Activated naive CD4-positive, alpha-beta T cell treated with anti-CD3 and anti-CD28 coated beads, Interleukin-2, amount 10 ng/mL, durations not matched to agents 7 days and 5 days (primary cell): ENCODE measurements at regions not wholly inside any gene's neighbourhood (a gene's known extent, or its start where the extent isn't known, plus 50 kb on each side); places are given as distances from the start of the nearest gene placed in this dataset.
A peak's percentile ranks its signal among the peaks of the same experiment; 100 is the strongest.

Experiments used
- CTCF ChIA-PET: fragments of 350-600 bp; sonication (Branson Sonifier 250); formaldehyde crosslinking; loops from one replicate; lab custom pipeline; 2021; ENCODE audit warnings: antibody characterized with exemption; lab: Charles Lee
- DNase-seq: peaks from one replicate; pipeline ENCODE4 v3.0.0-alpha.2; 2020
- H3K27ac Mint-ChIP-seq: one replicate; pipeline ENCODE4 v1.8.0; 2021; ENCODE audit warnings: mild to moderate bottlenecking, moderate library complexity, mixed read lengths
- H3K27me3 Mint-ChIP-seq: one replicate; pipeline ENCODE4 v1.8.0; 2021; ENCODE audit warnings: mild to moderate bottlenecking, mixed read lengths
- H3K36me3 Mint-ChIP-seq: one replicate; pipeline ENCODE4 v1.8.0; 2021; ENCODE audit warnings: mixed read lengths
- H3K4me1 Mint-ChIP-seq: one replicate; pipeline ENCODE4 v1.8.0; 2021; ENCODE audit warnings: mixed read lengths
- H3K4me3 Mint-ChIP-seq: one replicate; pipeline ENCODE4 v1.8.0; 2021; ENCODE audit warnings: mild to moderate bottlenecking, moderate library complexity, mixed read lengths
- H3K9me3 Mint-ChIP-seq: one replicate; pipeline ENCODE4 v1.8.0; 2021; ENCODE audit warnings: mixed read lengths

- H3K9me3 Mint-ChIP-seq = no peaks in the 10 kb centered on the region
- no peak for DNase-seq
- no peak overlapping the region for H3K4me3 Mint-ChIP-seq
- no peaks in the 10 kb centered on the region for H3K4me1 Mint-ChIP-seq
- peaks cover 6% of the 10 kb centered on the region for H3K27me3 Mint-ChIP-seq
- no peaks in the 10 kb centered on the region for H3K36me3 Mint-ChIP-seq
- H3K27ac Mint-ChIP-seq = no peak overlapping the region
- CTCF ChIA-PET = interaction anchor here (0.6 kb wide), 1 partner anchor 91 kb away, joined by 3 read pairs; no protein-coding TSS in a partner anchor
Measured at GRCh38 chr17:33652731-33653398, 359.8 kb upstream of the ASIC2 start.

GRCh38 chr17:33653399-33653788 lies 360.3 kb upstream of the ASIC2 start:
- Mint-ChIP-seq H3K27ac (no peak overlapping the region), H3K27me3 (peaks cover 6% of the 10 kb centered on the region), H3K9me3 (no peaks in the 10 kb centered on the region), H3K36me3 (no peaks in the 10 kb centered on the region), H3K4me3 (no peak overlapping the region), H3K4me1 (no peaks in the 10 kb centered on the region)
- CTCF ChIA-PET = interaction anchor here (0.6 kb wide), 1 partner anchor 92 kb away, joined by 3 read pairs; no protein-coding TSS in a partner anchor
- no peak for DNase-seq

GRCh38 chr17:33657181-33657580 lies 364.1 kb upstream of the ASIC2 start:
- Mint-ChIP-seq H3K27ac (no peak overlapping the region), H3K27me3 (no peaks in the 10 kb centered on the region), H3K4me1 (no peaks in the 10 kb centered on the region), H3K9me3 (no peaks in the 10 kb centered on the region), H3K36me3 (no peaks in the 10 kb centered on the region), H3K4me3 (no peak overlapping the region)
- no peak for DNase-seq
- CTCF ChIA-PET = no interaction called here

- peaks cover 1% of the 10 kb centered on the region for H3K4me1 Mint-ChIP-seq
- H3K9me3 Mint-ChIP-seq = no peaks in the 10 kb centered on the region
- H3K27ac Mint-ChIP-seq = no peak overlapping the region
- H3K4me3 Mint-ChIP-seq = no peak overlapping the region
- no peak for DNase-seq
- H3K27me3 Mint-ChIP-seq = peaks cover 8% of the 10 kb centered on the region
- H3K36me3 Mint-ChIP-seq = no peaks in the 10 kb centered on the region
- CTCF ChIA-PET = no interaction called here
Measured at GRCh38 chr17:33661975-33662374, 368.9 kb upstream of the ASIC2 start.

- H3K27me3 Mint-ChIP-seq = peaks cover 8% of the 10 kb centered on the region
- no peak overlapping the region for H3K4me3 Mint-ChIP-seq
- no peaks in the 10 kb centered on the region for H3K9me3 Mint-ChIP-seq
- CTCF ChIA-PET = no interaction called here
- no peak overlapping the region for H3K27ac Mint-ChIP-seq
- DNase-seq = no peak
- peaks cover 8% of the 10 kb centered on the region for H3K4me1 Mint-ChIP-seq
- H3K36me3 Mint-ChIP-seq = no peaks in the 10 kb centered on the region
Measured at GRCh38 chr17:33664116-33664840, 371.2 kb upstream of the ASIC2 start.

- Mint-ChIP-seq H3K36me3 (no peaks in the 10 kb centered on the region), H3K9me3 (no peaks in the 10 kb centered on the region), H3K4me1 (peaks cover 8% of the 10 kb centered on the region), H3K27ac (no peak overlapping the region), H3K4me3 (no peak overlapping the region), H3K27me3 (peaks cover 8% of the 10 kb centered on the region)
- peak; percentile 29 for DNase-seq
- CTCF ChIA-PET = no interaction called here
Measured at GRCh38 chr17:33667052-33667509, 374.0 kb upstream of the ASIC2 start.

GRCh38 chr17:33667671-33668070 lies 374.6 kb upstream of the ASIC2 start:
- CTCF ChIA-PET = no interaction called here
- DNase-seq = no peak
- H3K9me3 Mint-ChIP-seq = no peaks in the 10 kb centered on the region
- peaks cover 8% of the 10 kb centered on the region for H3K4me1 Mint-ChIP-seq
- H3K36me3 Mint-ChIP-seq = no peaks in the 10 kb centered on the region
- H3K27me3 Mint-ChIP-seq = peaks cover 8% of the 10 kb centered on the region
- H3K27ac Mint-ChIP-seq = no peak overlapping the region
- H3K4me3 Mint-ChIP-seq = no peak overlapping the region

GRCh38 chr17:33668516-33668915 lies 375.4 kb upstream of the ASIC2 start:
- DNase-seq = no peak
- peaks cover 8% of the 10 kb centered on the region for H3K4me1 Mint-ChIP-seq
- peaks cover 8% of the 10 kb centered on the region for H3K27me3 Mint-ChIP-seq
- H3K36me3 Mint-ChIP-seq = no peaks in the 10 kb centered on the region
- CTCF ChIA-PET = no interaction called here
- H3K9me3 Mint-ChIP-seq = no peaks in the 10 kb centered on the region
- no peak overlapping the region for H3K4me3 Mint-ChIP-seq
- no peak overlapping the region for H3K27ac Mint-ChIP-seq

GRCh38 chr17:33671491-33671890 lies 378.4 kb upstream of the ASIC2 start:
- no peak for DNase-seq
- Mint-ChIP-seq H3K4me3 (no peak overlapping the region), H3K9me3 (no peaks in the 10 kb centered on the region), H3K36me3 (no peaks in the 10 kb centered on the region), H3K27me3 (no peaks in the 10 kb centered on the region), H3K27ac (no peak overlapping the region), H3K4me1 (peaks cover 8% of the 10 kb centered on the region)
- CTCF ChIA-PET = no interaction called here

GRCh38 chr17:33674685-33675084 lies 381.6 kb upstream of the ASIC2 start:
- Mint-ChIP-seq H3K27ac (no peak overlapping the region), H3K9me3 (no peaks in the 10 kb centered on the region), H3K27me3 (no peaks in the 10 kb centered on the region), H3K4me1 (no peaks in the 10 kb centered on the region), H3K36me3 (no peaks in the 10 kb centered on the region), H3K4me3 (no peak overlapping the region)
- CTCF ChIA-PET = interaction anchor here (0.7 to 2.5 kb wide), 6 partner anchors 10 to 383 kb away, joined by 3 to 23 read pairs (median 4); no protein-coding TSS in a partner anchor
- DNase-seq = peak; percentile 70

- Mint-ChIP-seq H3K27me3 (no peaks in the 10 kb centered on the region), H3K4me1 (no peaks in the 10 kb centered on the region), H3K36me3 (no peaks in the 10 kb centered on the region), H3K9me3 (no peaks in the 10 kb centered on the region), H3K27ac (no peak overlapping the region), H3K4me3 (no peak overlapping the region)
- CTCF ChIA-PET = no interaction called here
- no peak for DNase-seq
Measured at GRCh38 chr17:33676444-33676843, 383.3 kb upstream of the ASIC2 start.

- Mint-ChIP-seq H3K4me3 (no peak overlapping the region), H3K27me3 (no peaks in the 10 kb centered on the region), H3K9me3 (no peaks in the 10 kb centered on the region), H3K27ac (no peak overlapping the region), H3K4me1 (no peaks in the 10 kb centered on the region), H3K36me3 (no peaks in the 10 kb centered on the region)
- CTCF ChIA-PET = no interaction called here
- DNase-seq = no peak
Measured at GRCh38 chr17:33679595-33679994, 386.5 kb upstream of the ASIC2 start.

GRCh38 chr17:33680472-33680871 lies 387.4 kb upstream of the ASIC2 start:
- Mint-ChIP-seq H3K36me3 (no peaks in the 10 kb centered on the region), H3K27ac (no peak overlapping the region), H3K4me1 (no peaks in the 10 kb centered on the region), H3K9me3 (no peaks in the 10 kb centered on the region), H3K4me3 (no peak overlapping the region), H3K27me3 (no peaks in the 10 kb centered on the region)
- CTCF ChIA-PET = no interaction called here
- no peak for DNase-seq

- Mint-ChIP-seq H3K27me3 (no peaks in the 10 kb centered on the region), H3K9me3 (no peaks in the 10 kb centered on the region), H3K4me3 (no peak overlapping the region), H3K4me1 (no peaks in the 10 kb centered on the region), H3K27ac (no peak overlapping the region), H3K36me3 (no peaks in the 10 kb centered on the region)
- DNase-seq = no peak
- CTCF ChIA-PET = interaction anchor here (0.7 to 1.0 kb wide), 2 partner anchors 10 to 944 kb away, joined by 3 read pairs; no protein-coding TSS in a partner anchor
Measured at GRCh38 chr17:33682599-33682998, 389.5 kb upstream of the ASIC2 start.

GRCh38 chr17:33684735-33685134 lies 391.6 kb upstream of the ASIC2 start:
- no peaks in the 10 kb centered on the region for H3K4me1 Mint-ChIP-seq
- H3K4me3 Mint-ChIP-seq = no peak overlapping the region
- CTCF ChIA-PET = interaction anchor here (1.5 to 2.4 kb wide), 2 partner anchors 10 to 12 kb away, joined by 3 to 8 read pairs; no protein-coding TSS in a partner anchor
- no peaks in the 10 kb centered on the region for H3K36me3 Mint-ChIP-seq
- no peak overlapping the region for H3K27ac Mint-ChIP-seq
- DNase-seq = no peak
- no peaks in the 10 kb centered on the region for H3K9me3 Mint-ChIP-seq
- H3K27me3 Mint-ChIP-seq = no peaks in the 10 kb centered on the region
